ENCODE measurements at regions not wholly inside any gene's neighbourhood (a gene's known extent, or its start where the extent isn't known, plus 50 kb on each side); places are given as distances from the start of the nearest gene placed in this dataset.
"Not testable (repeated sequence)": the region's sequence is repeated elsewhere in the genome, so short reads cannot be mapped to it uniquely, and the experiment has no call there.

GRCh38 chr15:84402856-84403608 is 167.5 kb downstream of the GOLGA6L4 start:
- no peak for DNase-seq
- TF ChIP-seq, protein P1, sequence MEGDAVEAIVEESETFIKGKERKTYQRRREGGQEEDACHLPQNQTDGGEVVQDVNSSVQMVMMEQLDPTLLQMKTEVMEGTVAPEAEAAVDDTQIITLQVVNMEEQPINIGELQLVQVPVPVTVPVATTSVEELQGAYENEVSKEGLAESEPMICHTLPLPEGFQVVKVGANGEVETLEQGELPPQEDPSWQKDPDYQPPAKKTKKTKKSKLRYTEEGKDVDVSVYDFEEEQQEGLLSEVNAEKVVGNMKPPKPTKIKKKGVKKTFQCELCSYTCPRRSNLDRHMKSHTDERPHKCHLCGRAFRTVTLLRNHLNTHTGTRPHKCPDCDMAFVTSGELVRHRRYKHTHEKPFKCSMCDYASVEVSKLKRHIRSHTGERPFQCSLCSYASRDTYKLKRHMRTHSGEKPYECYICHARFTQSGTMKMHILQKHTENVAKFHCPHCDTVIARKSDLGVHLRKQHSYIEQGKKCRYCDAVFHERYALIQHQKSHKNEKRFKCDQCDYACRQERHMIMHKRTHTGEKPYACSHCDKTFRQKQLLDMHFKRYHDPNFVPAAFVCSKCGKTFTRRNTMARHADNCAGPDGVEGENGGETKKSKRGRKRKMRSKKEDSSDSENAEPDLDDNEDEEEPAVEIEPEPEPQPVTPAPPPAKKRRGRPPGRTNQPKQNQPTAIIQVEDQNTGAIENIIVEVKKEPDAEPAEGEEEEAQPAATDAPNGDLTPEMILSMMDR (IDR thresholded peaks at IDR 0.05) = no peak
- no peaks in the 10 kb centered on the region for H3K36me3 Mint-ChIP-seq (ENCODE audit: low read depth)
- H3K27ac Mint-ChIP-seq = no peak overlapping the region
- no peak for ATAC-seq (ENCODE audit: low read depth)
- ChIA-PET POLR2A (no interaction called here), CTCF (no interaction called here)
- H3K27me3 Mint-ChIP-seq = no peaks in the 10 kb centered on the region
- intact Hi-C loops (cut with micrococcal nuclease) = no loop called here
- H3K4me1 Mint-ChIP-seq = no peaks in the 10 kb centered on the region
- H3K4me3 Mint-ChIP-seq = no peak overlapping the region
- H3K9me3 Mint-ChIP-seq = no peaks in the 10 kb centered on the region

- POLR2A ChIA-PET; H3K4me3 Mint-ChIP-seq; H3K27ac Mint-ChIP-seq; CTCF ChIA-PET; H3K36me3 Mint-ChIP-seq (ENCODE audit: low read depth); H3K9me3 Mint-ChIP-seq; H3K4me1 Mint-ChIP-seq; DNase-seq; H3K27me3 Mint-ChIP-seq; ATAC-seq (ENCODE audit: low read depth); intact Hi-C loops (cut with micrococcal nuclease): not testable (repeated sequence)
These were observed 173.8 kb downstream of the GOLGA6L4 start for GRCh38 chr15:84409357-84409756.

DNA sequence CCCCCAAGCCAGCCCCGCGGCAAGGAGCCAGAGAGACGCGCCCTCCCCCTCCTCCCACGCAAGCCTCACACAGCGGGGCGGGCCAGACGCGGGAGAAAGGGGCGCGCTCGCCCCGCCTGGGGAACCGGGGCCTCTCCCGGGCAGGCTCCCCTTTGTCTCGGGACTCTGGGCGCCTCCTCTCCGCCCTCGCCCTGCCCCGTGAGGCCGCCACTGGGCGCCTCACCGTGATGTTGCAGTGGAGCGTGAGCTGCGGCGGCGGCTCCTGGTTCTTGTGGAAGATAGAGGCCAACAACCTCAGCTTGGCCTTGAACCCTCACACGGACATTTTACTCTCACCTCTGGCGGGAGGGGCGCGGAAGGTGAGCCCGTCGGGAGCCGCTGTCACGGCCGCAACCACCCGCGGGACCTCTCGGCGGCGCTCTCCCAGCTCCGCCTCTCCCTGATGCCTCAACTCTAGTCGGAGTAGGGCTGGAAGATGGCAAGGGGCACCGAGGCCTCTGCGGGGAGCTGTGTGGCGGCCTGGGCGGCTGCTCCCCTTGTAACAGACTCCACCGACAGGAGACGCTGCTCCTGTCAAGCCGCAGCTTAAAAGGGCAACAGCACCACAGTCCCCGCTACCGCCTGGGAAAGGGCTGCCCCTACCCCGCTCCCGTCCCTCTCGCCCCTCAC is 179.2 kb upstream of the ZSCAN2 start:
- H3K4me1 Mint-ChIP-seq; H3K9me3 Mint-ChIP-seq; ATAC-seq (ENCODE audit: low read depth); CTCF ChIA-PET; H3K36me3 Mint-ChIP-seq (ENCODE audit: low read depth); H3K4me3 Mint-ChIP-seq; intact Hi-C loops (cut with micrococcal nuclease); POLR2A ChIA-PET; H3K27ac Mint-ChIP-seq; H3K27me3 Mint-ChIP-seq: not testable (repeated sequence)
- peak; percentile 9 for DNase-seq

- CTCF ChIA-PET; ATAC-seq (ENCODE audit: low read depth); H3K27ac Mint-ChIP-seq; intact Hi-C loops (cut with micrococcal nuclease); H3K4me3 Mint-ChIP-seq; POLR2A ChIA-PET; H3K27me3 Mint-ChIP-seq; H3K9me3 Mint-ChIP-seq; H3K36me3 Mint-ChIP-seq (ENCODE audit: low read depth); DNase-seq; H3K4me1 Mint-ChIP-seq: not testable (repeated sequence)
These were observed 175.5 kb upstream of the ZSCAN2 start for GRCh38 chr15:84425327-84425726.

DNA sequence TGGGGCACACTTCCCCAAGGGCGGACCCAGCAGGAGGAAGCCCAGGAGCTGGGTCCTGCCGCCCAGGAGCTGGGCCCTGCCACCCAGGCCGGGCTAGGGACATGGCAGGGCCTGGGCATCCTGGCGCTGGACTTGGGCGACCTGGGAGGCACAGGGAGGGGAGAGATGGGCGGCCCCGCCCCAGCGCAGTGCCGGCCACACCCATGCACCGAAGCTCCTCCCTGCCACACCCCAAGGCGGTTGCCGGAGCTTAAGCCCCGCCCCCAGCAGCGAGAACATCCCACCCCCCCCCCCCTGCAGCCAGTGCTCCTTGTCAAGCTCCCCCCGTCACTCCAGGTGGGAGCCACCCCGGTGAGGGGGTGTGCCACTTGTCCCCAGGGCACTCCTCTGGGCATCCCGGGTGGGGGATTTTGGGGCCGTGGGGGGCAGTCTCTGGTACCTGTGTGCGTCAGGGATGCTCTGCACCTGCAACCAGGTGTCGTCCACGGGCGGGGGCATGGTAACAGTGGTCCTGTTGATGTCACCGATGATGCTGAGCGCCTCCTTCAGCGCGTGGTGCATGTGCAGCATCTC is 127.4 kb upstream of the ZSCAN2 start:
- DNase-seq; intact Hi-C loops (cut with micrococcal nuclease); POLR2A ChIA-PET: not testable (repeated sequence)

DNA sequence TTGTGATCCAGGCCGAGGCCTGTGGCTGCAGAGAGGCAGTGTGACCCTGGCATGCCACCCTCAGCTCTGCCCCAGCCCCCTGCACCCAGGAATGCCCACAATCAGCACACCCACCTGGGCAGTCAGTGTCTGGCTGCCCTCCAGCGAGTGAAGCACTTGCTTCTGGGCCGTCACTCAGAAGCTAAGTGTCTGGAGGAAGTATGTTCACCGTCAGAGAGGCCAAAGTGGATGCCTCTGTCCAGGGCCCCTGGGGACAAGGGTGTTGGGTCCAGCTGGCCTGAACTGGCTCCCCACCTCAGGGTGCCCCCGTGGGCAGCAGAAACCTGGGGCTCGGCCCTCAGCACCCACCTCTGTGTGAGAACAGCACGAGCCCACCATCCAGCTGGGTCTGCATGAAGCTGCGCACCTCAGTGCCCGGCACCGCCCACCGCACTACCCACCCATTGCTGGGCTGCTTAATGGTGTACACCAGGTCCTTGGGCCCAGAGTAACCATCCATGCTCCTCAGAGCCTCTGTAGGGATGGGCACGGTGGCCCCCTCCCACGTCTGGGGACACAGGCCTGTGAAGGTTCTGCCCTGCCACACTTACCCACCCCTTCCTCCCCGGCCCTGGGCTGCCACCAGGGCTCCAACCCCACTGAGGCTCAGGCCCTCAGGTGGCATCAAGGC is 124.3 kb upstream of the ZSCAN2 start:
- POLR2A ChIA-PET; H3K4me3 Mint-ChIP-seq; H3K27me3 Mint-ChIP-seq; H3K27ac Mint-ChIP-seq; H3K9me3 Mint-ChIP-seq; CTCF ChIA-PET; ATAC-seq (ENCODE audit: low read depth); H3K36me3 Mint-ChIP-seq (ENCODE audit: low read depth); intact Hi-C loops (cut with micrococcal nuclease); DNase-seq; H3K4me1 Mint-ChIP-seq: not testable (repeated sequence)

More for the DNA sequence above, 127.4 kb upstream of the ZSCAN2 start:
- CTCF ChIA-PET; H3K4me3 Mint-ChIP-seq; H3K4me1 Mint-ChIP-seq; H3K9me3 Mint-ChIP-seq; ATAC-seq (ENCODE audit: low read depth); H3K36me3 Mint-ChIP-seq (ENCODE audit: low read depth); H3K27me3 Mint-ChIP-seq; H3K27ac Mint-ChIP-seq: not testable (repeated sequence)

DNA sequence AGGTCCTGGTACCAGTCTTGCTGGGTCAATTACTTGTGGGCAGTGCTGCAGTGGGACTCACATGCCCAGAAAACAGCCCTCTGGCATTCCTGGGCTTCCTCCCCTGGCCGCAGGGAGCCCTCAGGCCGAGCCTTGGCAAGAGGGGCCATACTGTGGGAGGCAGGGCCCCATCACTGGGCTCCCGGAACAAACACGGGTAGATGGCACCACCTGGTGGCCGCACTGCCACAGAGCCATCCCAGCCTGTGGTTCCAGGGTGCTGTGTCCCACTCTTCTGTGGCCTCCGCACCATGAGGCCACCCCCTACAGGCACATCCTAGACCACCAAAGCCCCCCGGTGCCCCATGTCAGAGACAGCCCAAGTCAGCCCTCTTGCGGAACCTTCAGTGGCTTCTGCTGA is 123.3 kb upstream of the ZSCAN2 start:
- H3K4me1 Mint-ChIP-seq; intact Hi-C loops (cut with micrococcal nuclease); H3K36me3 Mint-ChIP-seq (ENCODE audit: low read depth); DNase-seq; CTCF ChIA-PET; H3K27me3 Mint-ChIP-seq; H3K4me3 Mint-ChIP-seq; H3K9me3 Mint-ChIP-seq; H3K27ac Mint-ChIP-seq; POLR2A ChIA-PET: not testable (repeated sequence)
- ATAC-seq (ENCODE audit: low read depth) = peak; percentile 84

- DNase-seq; ATAC-seq (ENCODE audit: low read depth); H3K4me3 Mint-ChIP-seq; H3K27ac Mint-ChIP-seq; H3K9me3 Mint-ChIP-seq; H3K27me3 Mint-ChIP-seq; CTCF ChIA-PET; POLR2A ChIA-PET; H3K36me3 Mint-ChIP-seq (ENCODE audit: low read depth); H3K4me1 Mint-ChIP-seq; intact Hi-C loops (cut with micrococcal nuclease): not testable (repeated sequence)
These were observed 120.6 kb upstream of the ZSCAN2 start for GRCh38 chr15:84480174-84480681.

DNA sequence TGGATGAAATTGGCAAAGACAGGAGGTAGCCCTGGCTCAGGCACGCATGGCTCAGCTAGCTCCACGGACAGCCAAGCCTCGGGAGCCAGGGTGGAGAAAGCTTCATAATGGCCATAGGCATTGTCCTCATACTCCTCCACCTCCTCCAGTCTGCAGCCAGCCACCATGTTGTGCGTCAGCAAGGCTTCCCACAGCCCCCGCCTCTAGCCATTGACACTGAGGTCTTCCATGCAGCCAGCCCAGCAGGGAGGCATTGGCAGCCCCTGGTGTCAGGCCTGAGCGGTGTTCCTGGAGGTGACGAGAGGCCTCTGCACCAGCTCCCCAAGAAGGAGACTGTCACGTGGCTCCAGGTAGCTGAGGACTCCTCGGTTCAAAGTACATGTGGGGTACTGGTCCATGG is 117.0 kb upstream of the ZSCAN2 start:
- POLR2A ChIA-PET = not testable (repeated sequence)

DNA sequence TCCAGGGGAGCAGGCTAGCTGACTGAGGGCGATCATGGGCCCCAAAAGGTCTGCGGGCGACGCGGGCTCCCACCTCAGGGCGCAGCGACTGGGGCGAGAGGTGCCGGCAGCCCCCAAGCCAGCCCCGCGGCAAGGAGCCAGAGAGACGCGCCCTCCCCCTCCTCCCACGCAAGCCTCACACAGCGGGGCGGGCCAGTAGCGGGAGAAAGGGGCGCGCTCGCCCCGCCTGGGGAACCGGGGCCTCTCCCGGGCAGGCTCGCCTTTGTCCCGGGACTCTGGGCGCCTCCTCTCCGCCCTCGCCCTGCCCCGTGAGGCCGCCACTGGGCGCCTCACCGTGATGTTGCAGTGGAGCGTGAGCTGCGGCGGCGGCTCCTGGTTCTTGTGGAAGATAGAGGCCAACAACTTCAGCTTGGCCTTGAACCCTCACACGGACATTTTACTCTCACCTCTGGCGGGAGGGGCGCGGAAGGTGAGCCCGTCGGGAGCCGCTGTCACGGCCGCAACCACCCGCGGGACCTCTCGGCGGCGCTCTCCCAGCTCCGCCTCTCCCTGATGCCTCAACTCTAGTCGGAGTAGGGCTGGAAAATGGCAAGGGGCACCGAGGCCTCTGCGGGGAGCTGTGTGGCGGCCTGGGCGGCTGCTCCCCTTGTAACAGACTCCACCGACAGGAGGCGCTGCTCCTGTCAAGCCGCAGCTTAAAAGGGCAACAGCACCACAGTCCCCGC is 100.5 kb upstream of the ZSCAN2 start:
- H3K9me3 Mint-ChIP-seq; H3K27ac Mint-ChIP-seq; H3K4me3 Mint-ChIP-seq; H3K36me3 Mint-ChIP-seq (ENCODE audit: low read depth); H3K27me3 Mint-ChIP-seq; CTCF ChIA-PET; intact Hi-C loops (cut with micrococcal nuclease); ATAC-seq (ENCODE audit: low read depth); H3K4me1 Mint-ChIP-seq; POLR2A ChIA-PET: not testable (repeated sequence)
- DNase-seq = peak; percentile 30

More for the DNA sequence above, 117.0 kb upstream of the ZSCAN2 start:
- H3K27ac Mint-ChIP-seq; H3K4me1 Mint-ChIP-seq; intact Hi-C loops (cut with micrococcal nuclease); H3K4me3 Mint-ChIP-seq; DNase-seq; ATAC-seq (ENCODE audit: low read depth); H3K36me3 Mint-ChIP-seq (ENCODE audit: low read depth); CTCF ChIA-PET; H3K9me3 Mint-ChIP-seq; H3K27me3 Mint-ChIP-seq: not testable (repeated sequence)
